Mammary epithelial cell (primary cell): ENCODE measurements at regions not wholly inside any gene's neighbourhood (a gene's known extent, or its start where the extent isn't known, plus 50 kb on each side); places are given as distances from the start of the nearest gene placed in this dataset.

Experiments
- CTCF ChIP-seq, 2 donors: IDR thresholded peaks in 1 of 2; conservative IDR thresholded peaks in 1 of 2; 2 replicates each; pipeline ENCODE4 v1.5.1; 2011 to 2012; ENCODE audit warnings: inconsistent platforms in 2 of 2, low read length in 2 of 2, mild to moderate bottlenecking in 2 of 2, control low read depth in 1 of 2, low read depth in 1 of 2; ENCODE audit not compliant: insufficient read depth in 1 of 2; ENCODE audit errors: extremely low read depth in 1 of 2
- EZH2 ChIP-seq: IDR thresholded peaks from 2 replicates; pipeline ENCODE4 v1.6.1; 2012; ENCODE audit warnings: low read length, inconsistent platforms, borderline replicate concordance

GRCh38 chr22:48282804-48283203 is 1520.4 kb downstream of the TBC1D22A start:
- TF ChIP-seq CTCF (conservative IDR thresholded peaks at IDR 0.05 in 1 of 2, IDR thresholded peaks at IDR 0.05 in 1 of 2; ENCODE audit: extremely low read depth in 1 of 2, insufficient read depth in 1 of 2, low read depth in 1 of 2, low read length in 2 of 2) (no peak), EZH2 (no peak)
